ENCODE measurements at regions not wholly inside any gene's neighbourhood (a gene's known extent, or its start where the extent isn't known, plus 50 kb on each side); places are given as distances from the start of the nearest gene placed in this dataset.

GRCh38 chr12:93103154-93103553 is 174.1 kb upstream of the EEA1 start:
- intact Hi-C loops (cut with micrococcal nuclease): no loop called here
- H3K27ac Mint-ChIP-seq: no peak overlapping the region
- peaks cover 9% of the 10 kb centered on the region for H3K4me1 Mint-ChIP-seq (ENCODE audit: low read depth)
- no peaks in the 10 kb centered on the region for H3K27me3 Mint-ChIP-seq
- TF ChIP-seq CTCF (IDR thresholded peaks at IDR 0.05): no peak
- no peaks in the 10 kb centered on the region for H3K9me3 Mint-ChIP-seq
- no peak for DNase-seq
- ChIA-PET POLR2A (no interaction called here), CTCF (no interaction called here)
- no peaks in the 10 kb centered on the region for H3K36me3 Mint-ChIP-seq (ENCODE audit: low read depth)
- H3K4me3 Mint-ChIP-seq: no peak overlapping the region
- no peak for ATAC-seq

GRCh38 chr12:93104535-93104934 is 175.4 kb upstream of the EEA1 start:
- Mint-ChIP-seq H3K4me1 (ENCODE audit: low read depth) (peaks cover 5% of the 10 kb centered on the region), H3K27me3 (no peaks in the 10 kb centered on the region), H3K36me3 (ENCODE audit: low read depth) (no peaks in the 10 kb centered on the region), H3K27ac (no peak overlapping the region), H3K4me3 (no peak overlapping the region), H3K9me3 (no peaks in the 10 kb centered on the region)
- intact Hi-C loops (cut with micrococcal nuclease): no loop called here
- CTCF ChIA-PET: interaction anchor here (1.0 to 1.8 kb wide), 3 partner anchors 137 to 320 kb away, joined by 3 to 4 read pairs (median 3); no protein-coding TSS in a partner anchor
- ATAC-seq: no peak
- DNase-seq: no peak
- POLR2A ChIA-PET: no interaction called here
- TF ChIP-seq CTCF (IDR thresholded peaks at IDR 0.05): no peak

- CTCF ChIA-PET: interaction anchor here (8.2 kb wide), 1 partner anchor 9 kb away, joined by 50 read pairs; no protein-coding TSS in a partner anchor
- no peaks in the 10 kb centered on the region for H3K9me3 Mint-ChIP-seq
- POLR2A ChIA-PET: interaction anchor here (0.6 kb wide), 1 partner anchor 34 kb away, joined by 3 read pairs; no protein-coding TSS in a partner anchor
- ATAC-seq: no peak
- intact Hi-C loops (cut with micrococcal nuclease): no loop called here
- H3K36me3 Mint-ChIP-seq (ENCODE audit: low read depth): no peaks in the 10 kb centered on the region
- H3K4me3 Mint-ChIP-seq: no peak overlapping the region
- TF ChIP-seq CTCF (IDR thresholded peaks at IDR 0.05): no peak
- H3K4me1 Mint-ChIP-seq (ENCODE audit: low read depth): peaks cover 9% of the 10 kb centered on the region
- H3K27ac Mint-ChIP-seq: no peak overlapping the region
- no peaks in the 10 kb centered on the region for H3K27me3 Mint-ChIP-seq
- DNase-seq: no peak
These were observed 177.8 kb upstream of the EEA1 start for GRCh38 chr12:93106910-93107309.

- POLR2A ChIA-PET: interaction anchor here (0.6 kb wide), 1 partner anchor 35 kb away, joined by 3 read pairs; no protein-coding TSS in a partner anchor
- no peak for TF ChIP-seq CTCF (IDR thresholded peaks at IDR 0.05)
- no peaks in the 10 kb centered on the region for H3K36me3 Mint-ChIP-seq (ENCODE audit: low read depth)
These were observed 178.6 kb upstream of the EEA1 start for GRCh38 chr12:93107514-93108312.

GRCh38 chr12:93108985-93109384 is 179.9 kb upstream of the EEA1 start:
- ChIA-PET POLR2A (no interaction called here), CTCF (interaction anchor here (1.1 to 8.2 kb wide), 4 partner anchors 11 to 288 kb away, joined by 3 to 50 read pairs (median 5); no protein-coding TSS in a partner anchor)
- DNase-seq (no peak), ATAC-seq (no peak)
- no peaks in the 10 kb centered on the region for H3K9me3 Mint-ChIP-seq
- no peak for TF ChIP-seq CTCF (IDR thresholded peaks at IDR 0.05)
- no peak overlapping the region for H3K27ac Mint-ChIP-seq
- no peaks in the 10 kb centered on the region for H3K36me3 Mint-ChIP-seq (ENCODE audit: low read depth)
- H3K4me3 Mint-ChIP-seq: no peak overlapping the region
- no peaks in the 10 kb centered on the region for H3K27me3 Mint-ChIP-seq
- H3K4me1 Mint-ChIP-seq (ENCODE audit: low read depth): peaks cover 9% of the 10 kb centered on the region
- intact Hi-C loops (cut with micrococcal nuclease): no loop called here

More at GRCh38 chr12:93107514-93108312, 178.6 kb upstream of the EEA1 start:
- CTCF ChIA-PET: interaction anchor here (2.3 to 8.2 kb wide), 2 partner anchors 10 to 121 kb away, joined by 6 to 50 read pairs; no protein-coding TSS in a partner anchor
- ATAC-seq (no peak), DNase-seq (no peak)
- H3K27ac Mint-ChIP-seq: no peak overlapping the region
- no peaks in the 10 kb centered on the region for H3K27me3 Mint-ChIP-seq
- no peaks in the 10 kb centered on the region for H3K9me3 Mint-ChIP-seq
- intact Hi-C loops (cut with micrococcal nuclease): no loop called here
- peaks cover 9% of the 10 kb centered on the region for H3K4me1 Mint-ChIP-seq (ENCODE audit: low read depth)
- no peak overlapping the region for H3K4me3 Mint-ChIP-seq
